Body of pancreas (tissue), 4 donors: ENCODE measurements at regions not wholly inside any gene's neighbourhood (a gene's known extent, or its start where the extent isn't known, plus 50 kb on each side); places are given as distances from the start of the nearest gene placed in this dataset.

Experiments used
- ATAC-seq: fragments of 150-250 bp; one replicate; pipeline ENCODE4 v1.9.1; 2016
- DNase-seq, 4 donors: peaks; one replicate each; pipeline ENCODE4 v3.0.0-alpha.2; 2019
- H3K27ac ChIP-seq, 4 donors: fragments of 200-600 bp; sonication (generic); 1 replicate in 3 of 4; 2 replicates in 1 of 4; pipeline versions ENCODE4 v1.5.1 to v1.6.1; 2016 to 2019; ENCODE audit warnings: mild to moderate bottlenecking in 1 of 4, mixed read lengths in 1 of 4, moderate library complexity in 1 of 4
- H3K27me3 ChIP-seq, 2 donors: fragments of 200-600 bp; sonication (generic); one replicate each; pipeline ENCODE4 v1.6.0; 2016; ENCODE audit warnings: mild to moderate bottlenecking in 1 of 2
- H3K36me3 ChIP-seq, 2 donors: fragments of 200-600 bp; sonication (generic); replicated peaks in 1 of 2; 2 replicates each; pipeline ENCODE4 v1.5.1; 2016; ENCODE audit warnings: low read depth in 2 of 2; ENCODE audit not compliant: insufficient read depth in 1 of 2
- H3K4me1 ChIP-seq: fragments of 200-600 bp; sonication (generic); one replicate; pipeline ENCODE4 v1.6.0; 2016
- H3K4me3 ChIP-seq, 2 donors: fragments of 200-600 bp; sonication (generic); 1 replicate in 1 of 2; 2 replicates in 1 of 2; pipeline ENCODE4 v1.5.1; 2016 to 2019
- H3K9me3 ChIP-seq, 3 donors: fragments of 200-600 bp; sonication (generic); 1 replicate in 2 of 3; 2 replicates in 1 of 3; pipeline ENCODE4 v1.5.1; 2016
- CTCF ChIP-seq, 7 experiments: fragments of 450-650 bp in 4 of 7; fragments of 200-600 bp in 3 of 7; sonication (generic) in 3 of 7; IDR thresholded peaks; one replicate each; pipeline ENCODE4 v1.5.1; 2016 to 2019; ENCODE audit warnings: antibody characterized with exemption in 7 of 7
- POLR2A ChIP-seq, 3 donors: fragments of 450-650 bp; IDR thresholded peaks; one replicate each; pipeline ENCODE4 v1.6.1; 2016; ENCODE audit warnings: antibody characterized with exemption in 3 of 3, mild to moderate bottlenecking in 2 of 3
- WGBS, 2 donors: methylation state at CpG; one replicate each; pipeline ENCODE4 v1.1.5; 2017; 5-methylcytosine and 5-hydroxymethylcytosine counted together
- intact Hi-C: fragments of 100-400 bp; cut with DNase I; formaldehyde crosslinking; loops from one replicate; pipeline ENCODE4 v1.15.1; 2023

DNA sequence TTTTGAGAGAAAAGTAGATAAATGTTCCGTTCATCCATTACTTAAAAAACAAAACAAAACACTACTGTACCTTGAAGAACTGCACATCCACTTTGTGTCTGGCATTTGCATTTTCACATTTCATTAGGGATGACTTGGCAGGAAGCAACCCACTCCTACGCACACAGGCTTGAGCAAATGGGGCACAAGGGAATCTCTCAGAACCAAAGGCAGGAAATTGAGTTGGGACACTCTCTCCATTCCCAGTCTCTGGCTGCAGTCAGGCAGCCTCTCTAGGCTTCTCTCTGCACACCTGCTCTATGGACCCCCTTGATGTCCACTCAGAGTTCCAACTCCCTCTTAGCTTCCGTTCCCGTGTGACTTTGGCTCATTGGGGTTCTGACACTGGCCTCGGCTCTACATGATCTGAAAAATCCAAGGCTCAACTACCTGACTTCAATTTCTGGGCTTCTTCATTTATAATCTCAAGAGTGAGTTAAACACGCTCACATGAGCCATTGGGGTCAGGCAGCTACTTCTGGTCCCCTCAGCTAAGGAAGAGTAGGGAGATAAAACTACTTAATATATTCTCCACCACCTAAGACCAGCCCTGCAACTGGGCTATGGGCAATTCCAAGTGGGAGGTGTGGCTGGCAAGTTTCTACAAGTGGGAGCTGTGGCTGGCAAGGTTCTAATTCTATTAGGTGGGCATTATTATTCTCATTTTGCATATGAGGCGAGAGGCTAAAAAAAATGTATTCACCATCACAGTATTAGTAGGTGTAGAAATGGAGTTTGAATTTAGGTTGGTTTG lies 251.9 kb downstream of the SOD2 start:
- TF ChIP-seq POLR2A (IDR thresholded peaks at IDR 0.05) (no peak), CTCF (IDR thresholded peaks at IDR 0.05) (no peak)

GRCh38 chr6:159440349-159440748 lies 252.7 kb downstream of the SOD2 start:
- Histone ChIP-seq H3K4me3 (no peak overlapping the region), H3K9me3 (no peaks in the 10 kb centered on the region), H3K27me3 (no peaks in the 10 kb centered on the region), H3K27ac (no peak overlapping the region), H3K4me1 (no peaks in the 10 kb centered on the region), H3K36me3 (no peaks in the 10 kb centered on the region)
- DNase-seq: no peak
- 62 to 70% methylated on average over 4 of the region's 4 CpGs for whole genome bisulfite sequencing, 2 donors
- TF ChIP-seq POLR2A (IDR thresholded peaks at IDR 0.05) (no peak), CTCF (IDR thresholded peaks at IDR 0.05) (no peak)
- intact Hi-C loops: no loop called here
- no peak for ATAC-seq

More for the DNA sequence above, 251.9 kb downstream of the SOD2 start:
- ATAC-seq: no peak
- Histone ChIP-seq H3K4me1 (no peaks in the 10 kb centered on the region), H3K4me3 (no peak overlapping the region), H3K36me3 (no peaks in the 10 kb centered on the region), H3K9me3 (no peaks in the 10 kb centered on the region), H3K27me3 (no peaks in the 10 kb centered on the region), H3K27ac (no peak overlapping the region)
- 63 to 66% methylated on average over 7 of the region's 7 CpGs for WGBS, 2 donors
- intact Hi-C loops: no loop called here
- no peak for DNase-seq

DNA sequence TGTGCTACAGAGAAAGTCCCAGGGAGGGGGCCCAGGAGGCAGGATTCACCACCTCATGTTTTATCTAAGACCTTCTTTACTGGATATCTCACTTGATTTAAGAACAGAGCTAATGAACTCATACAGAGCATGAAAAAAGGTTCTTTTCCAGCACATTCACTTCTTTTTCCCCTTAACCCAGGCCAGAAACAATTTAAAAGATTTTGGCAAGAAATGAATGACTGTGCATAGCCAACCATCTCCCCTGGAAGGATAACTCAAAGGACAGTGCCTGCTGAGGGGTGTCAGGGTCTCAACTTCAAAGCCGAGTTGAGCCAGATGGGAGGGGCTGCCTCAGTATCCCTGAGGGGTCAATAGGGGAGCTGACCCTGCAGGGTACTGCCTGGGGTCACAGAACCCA lies 253.4 kb downstream of the SOD2 start:
- Histone ChIP-seq H3K4me1 (no peaks in the 10 kb centered on the region), H3K27me3 (no peaks in the 10 kb centered on the region), H3K36me3 (no peaks in the 10 kb centered on the region), H3K27ac (no peak overlapping the region), H3K4me3 (no peak overlapping the region), H3K9me3 (no peaks in the 10 kb centered on the region)
- intact Hi-C loops: no loop called here
- TF ChIP-seq POLR2A (IDR thresholded peaks at IDR 0.05) (no peak), CTCF (IDR thresholded peaks at IDR 0.05) (no peak)
- ATAC-seq (no peak), DNase-seq (no peak)
- 55 to 57% methylated on average over 1 of the region's 1 CpG for WGBS, 2 donors

- Histone ChIP-seq H3K36me3 (no peaks in the 10 kb centered on the region), H3K9me3 (peaks cover 0 to 11% (median 0%) of the 10 kb centered on the region in 3 donors), H3K27ac (no peak overlapping the region), H3K27me3 (no peaks in the 10 kb centered on the region), H3K4me3 (no peak overlapping the region), H3K4me1 (no peaks in the 10 kb centered on the region)
- 63 to 75% methylated on average over 2 of the region's 2 CpGs for WGBS, 2 donors
- intact Hi-C loops: no loop called here
- DNase-seq (no peak), ATAC-seq (no peak)
- TF ChIP-seq CTCF (IDR thresholded peaks at IDR 0.05): no peak
- no peak for TF ChIP-seq POLR2A (IDR thresholded peaks at IDR 0.05)
Measured at GRCh38 chr6:159438106-159438505, 254.9 kb downstream of the SOD2 start.

GRCh38 chr6:159436581-159436980 lies 256.5 kb downstream of the SOD2 start:
- 41 to 60% methylated on average over 6 of the region's 6 CpGs for WGBS, 2 donors

More at GRCh38 chr6:159436581-159436980, 256.5 kb downstream of the SOD2 start:
- H3K27ac ChIP-seq: no peak overlapping the region
- no peak overlapping the region for H3K4me3 ChIP-seq
- intact Hi-C loops: no loop called here
- TF ChIP-seq CTCF (IDR thresholded peaks at IDR 0.05) (no peak), POLR2A (IDR thresholded peaks at IDR 0.05) (no peak)
- no peaks in the 10 kb centered on the region for H3K27me3 ChIP-seq
- peaks cover 0 to 18% (median 0%) of the 10 kb centered on the region in 3 donors for H3K9me3 ChIP-seq
- ATAC-seq (no peak), DNase-seq (no peak)
- H3K36me3 ChIP-seq: no peaks in the 10 kb centered on the region
- H3K4me1 ChIP-seq: no peaks in the 10 kb centered on the region
